ENCODE measurements at regions not wholly inside any gene's neighbourhood (a gene's known extent, or its start where the extent isn't known, plus 50 kb on each side); places are given as distances from the start of the nearest gene placed in this dataset.

- TF ChIP-seq CTCF (conservative IDR thresholded peaks at IDR 0.05; ENCODE audit: low read depth, low read length) (no peak), EZH2 (IDR thresholded peaks at IDR 0.05; ENCODE audit: borderline replicate concordance, low read depth, low read length, poor library complexity, severe bottlenecking) (no peak)
Observed at GRCh38 chr13:53545340-53545941, 516.8 kb downstream of the OLFM4 start.

All from A673 (cell line).